BJ (cell line): ENCODE measurements at regions not wholly inside any gene's neighbourhood (a gene's known extent, or its start where the extent isn't known, plus 50 kb on each side); places are given as distances from the start of the nearest gene placed in this dataset.

Experiments used
- CTCF ChIA-PET: fragments of 350-600 bp; formaldehyde crosslinking; extraction: SDS; loops from one replicate; lab custom pipeline; 2021; ENCODE audit warnings: antibody characterized with exemption, inconsistent platforms; lab: Yijun Ruan, JAX
- POLR2A ChIA-PET: fragments of 300-600 bp; sonication (Branson Sonifier 250); formaldehyde crosslinking; extraction: SDS; loops from one replicate; lab custom pipeline; 2021; ENCODE audit warnings: antibody characterized with exemption; lab: Charles Lee
- DNase-seq: peaks from one replicate; pipeline ENCODE4 v3.0.0-alpha.2; 2011; ENCODE audit warnings: low read depth
- H3K27me3 ChIP-seq: 2 replicates; pipeline ENCODE4 v1.6.0; 2011; ENCODE audit warnings: low read length; ENCODE audit not compliant: control insufficient read depth, insufficient read depth
- H3K36me3 ChIP-seq: 2 replicates; pipeline ENCODE4 v1.5.1; 2011; ENCODE audit warnings: low read length; ENCODE audit not compliant: control insufficient read depth, insufficient read depth
- H3K4me3 ChIP-seq: 2 replicates; pipeline ENCODE4 v1.5.1; 2011; ENCODE audit warnings: low read depth, mild to moderate bottlenecking, control low read depth, low read length
- TF ChIP-seq, protein P1 (sequence below): IDR thresholded peaks from 2 replicates; pipeline ENCODE4 v1.5.1; 2011; ENCODE audit warnings: low read depth, mild to moderate bottlenecking, control low read depth, inconsistent platforms, low read length, moderate library complexity; ENCODE audit not compliant: insufficient read depth

- ChIA-PET POLR2A (no interaction called here), CTCF (interaction anchor here (1.2 kb wide), 1 partner anchor 173 kb away, joined by 4 read pairs; no protein-coding TSS in a partner anchor)
- no peak overlapping the region for H3K4me3 ChIP-seq
- TF ChIP-seq, protein P1, sequence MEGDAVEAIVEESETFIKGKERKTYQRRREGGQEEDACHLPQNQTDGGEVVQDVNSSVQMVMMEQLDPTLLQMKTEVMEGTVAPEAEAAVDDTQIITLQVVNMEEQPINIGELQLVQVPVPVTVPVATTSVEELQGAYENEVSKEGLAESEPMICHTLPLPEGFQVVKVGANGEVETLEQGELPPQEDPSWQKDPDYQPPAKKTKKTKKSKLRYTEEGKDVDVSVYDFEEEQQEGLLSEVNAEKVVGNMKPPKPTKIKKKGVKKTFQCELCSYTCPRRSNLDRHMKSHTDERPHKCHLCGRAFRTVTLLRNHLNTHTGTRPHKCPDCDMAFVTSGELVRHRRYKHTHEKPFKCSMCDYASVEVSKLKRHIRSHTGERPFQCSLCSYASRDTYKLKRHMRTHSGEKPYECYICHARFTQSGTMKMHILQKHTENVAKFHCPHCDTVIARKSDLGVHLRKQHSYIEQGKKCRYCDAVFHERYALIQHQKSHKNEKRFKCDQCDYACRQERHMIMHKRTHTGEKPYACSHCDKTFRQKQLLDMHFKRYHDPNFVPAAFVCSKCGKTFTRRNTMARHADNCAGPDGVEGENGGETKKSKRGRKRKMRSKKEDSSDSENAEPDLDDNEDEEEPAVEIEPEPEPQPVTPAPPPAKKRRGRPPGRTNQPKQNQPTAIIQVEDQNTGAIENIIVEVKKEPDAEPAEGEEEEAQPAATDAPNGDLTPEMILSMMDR = no peak
- no peaks in the 10 kb centered on the region for H3K36me3 ChIP-seq
- H3K27me3 ChIP-seq = no peaks in the 10 kb centered on the region
- DNase-seq = no peak
Measured at GRCh38 chr5:142375944-142376411, 51.2 kb upstream of the SPRY4 start.
